ENCODE measurements at regions not wholly inside any gene's neighbourhood (a gene's known extent, or its start where the extent isn't known, plus 50 kb on each side); places are given as distances from the start of the nearest gene placed in this dataset.

DNA sequence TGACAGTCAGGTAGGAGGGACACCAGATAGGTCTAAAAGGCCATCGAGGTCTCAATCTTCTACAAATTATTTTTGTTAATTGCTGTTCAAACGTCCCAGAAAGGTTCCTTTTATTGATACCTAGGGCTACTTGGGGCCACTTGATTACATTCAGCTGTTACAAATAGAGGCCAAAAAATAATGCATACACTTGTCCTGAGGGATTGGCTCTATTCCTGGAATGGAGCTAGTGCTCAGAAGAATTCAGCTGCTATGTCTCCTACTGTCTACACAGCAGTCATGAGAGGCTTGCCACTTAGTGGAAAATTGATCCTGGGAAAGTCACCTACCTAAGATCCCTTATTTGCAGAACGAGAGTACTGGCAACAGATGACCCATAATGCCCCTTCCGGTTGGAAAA lies 498.3 kb downstream of the ADGRL2 start:
- no peaks in the 10 kb centered on the region for H3K4me1 ChIP-seq
- DNase-seq = no peak
- H3K27me3 ChIP-seq = no peaks in the 10 kb centered on the region
- no peak overlapping the region for H3K4me3 ChIP-seq
- intact Hi-C loops (cut with DNase I; ENCODE audit: low total_unique reads) = no loop called here
- TF ChIP-seq, protein P1, sequence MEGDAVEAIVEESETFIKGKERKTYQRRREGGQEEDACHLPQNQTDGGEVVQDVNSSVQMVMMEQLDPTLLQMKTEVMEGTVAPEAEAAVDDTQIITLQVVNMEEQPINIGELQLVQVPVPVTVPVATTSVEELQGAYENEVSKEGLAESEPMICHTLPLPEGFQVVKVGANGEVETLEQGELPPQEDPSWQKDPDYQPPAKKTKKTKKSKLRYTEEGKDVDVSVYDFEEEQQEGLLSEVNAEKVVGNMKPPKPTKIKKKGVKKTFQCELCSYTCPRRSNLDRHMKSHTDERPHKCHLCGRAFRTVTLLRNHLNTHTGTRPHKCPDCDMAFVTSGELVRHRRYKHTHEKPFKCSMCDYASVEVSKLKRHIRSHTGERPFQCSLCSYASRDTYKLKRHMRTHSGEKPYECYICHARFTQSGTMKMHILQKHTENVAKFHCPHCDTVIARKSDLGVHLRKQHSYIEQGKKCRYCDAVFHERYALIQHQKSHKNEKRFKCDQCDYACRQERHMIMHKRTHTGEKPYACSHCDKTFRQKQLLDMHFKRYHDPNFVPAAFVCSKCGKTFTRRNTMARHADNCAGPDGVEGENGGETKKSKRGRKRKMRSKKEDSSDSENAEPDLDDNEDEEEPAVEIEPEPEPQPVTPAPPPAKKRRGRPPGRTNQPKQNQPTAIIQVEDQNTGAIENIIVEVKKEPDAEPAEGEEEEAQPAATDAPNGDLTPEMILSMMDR (IDR thresholded peaks at IDR 0.05) = no peak
- no peak for TF ChIP-seq POLR2A (IDR thresholded peaks at IDR 0.05)
- H3K36me3 ChIP-seq = no peaks in the 10 kb centered on the region
- no peaks in the 10 kb centered on the region for H3K9me3 ChIP-seq
- no peak overlapping the region for H3K27ac ChIP-seq

DNA sequence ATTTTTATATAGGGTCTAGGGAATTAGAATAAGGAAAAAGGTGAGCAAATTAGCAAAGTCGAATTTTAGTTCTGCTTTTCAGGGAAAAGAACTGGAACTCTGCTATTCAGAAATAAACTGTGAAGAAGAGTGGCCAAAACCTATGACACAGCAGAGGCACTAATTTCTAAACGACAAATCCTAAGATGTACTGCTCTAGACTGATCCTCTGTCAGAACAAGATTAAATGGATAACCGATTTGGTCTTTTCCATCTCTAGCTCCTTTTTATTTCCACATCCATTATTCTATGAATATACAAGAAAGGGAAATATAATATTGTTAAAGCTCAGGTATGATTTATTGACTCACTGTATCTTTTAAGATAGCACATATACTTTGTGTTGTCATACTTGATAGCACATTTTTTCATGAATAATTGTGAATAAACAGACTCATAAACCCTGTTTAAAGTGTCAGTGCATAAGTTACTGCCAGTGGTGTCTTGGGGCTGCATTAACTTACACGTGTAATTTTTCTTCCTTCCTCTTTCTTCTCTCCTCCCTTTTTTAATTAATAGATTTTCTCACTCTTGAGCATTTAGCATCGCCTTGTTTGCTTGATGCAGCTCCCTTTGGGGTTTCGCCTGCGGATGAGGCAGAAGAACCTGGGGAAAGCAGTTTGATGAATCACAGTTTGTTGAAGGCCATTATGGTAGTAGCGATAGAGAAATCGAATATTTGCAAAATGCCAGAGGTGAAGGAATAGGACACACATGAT lies 496.6 kb downstream of the ADGRL2 start:
- no peak for TF ChIP-seq POLR2A (IDR thresholded peaks at IDR 0.05)
- TF ChIP-seq, protein P1 (IDR thresholded peaks at IDR 0.05) = no peak
- Histone ChIP-seq H3K27ac (no peak overlapping the region), H3K36me3 (no peaks in the 10 kb centered on the region), H3K9me3 (no peaks in the 10 kb centered on the region), H3K27me3 (no peaks in the 10 kb centered on the region), H3K4me1 (no peaks in the 10 kb centered on the region), H3K4me3 (no peak overlapping the region)
- no peak for DNase-seq
- intact Hi-C loops (cut with DNase I; ENCODE audit: low total_unique reads) = no loop called here

DNA sequence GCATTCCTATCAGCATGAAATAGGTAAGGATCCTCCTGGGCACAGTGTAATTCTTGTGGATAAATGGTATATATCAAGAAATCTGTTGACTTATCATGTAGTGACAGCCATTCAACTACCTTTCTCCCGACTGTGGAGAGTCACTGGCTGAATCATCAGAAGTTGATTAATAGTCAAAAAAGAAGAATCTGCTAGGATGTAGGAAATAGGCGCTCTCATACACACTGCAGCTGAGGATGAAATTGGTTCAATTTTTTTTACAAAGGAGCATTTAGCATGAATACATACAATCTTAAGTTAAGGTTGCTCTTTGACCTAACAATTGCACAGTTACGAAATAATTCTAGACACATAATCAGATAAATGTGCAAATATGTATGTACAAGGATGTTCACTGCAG lies 486.8 kb downstream of the ADGRL2 start:
- Histone ChIP-seq H3K4me1 (no peaks in the 10 kb centered on the region), H3K27me3 (no peaks in the 10 kb centered on the region), H3K27ac (no peak overlapping the region), H3K9me3 (no peaks in the 10 kb centered on the region), H3K36me3 (no peaks in the 10 kb centered on the region), H3K4me3 (no peak overlapping the region)
- no peak for TF ChIP-seq POLR2A (IDR thresholded peaks at IDR 0.05)
- TF ChIP-seq, protein P1 (IDR thresholded peaks at IDR 0.05) = no peak
- intact Hi-C loops (cut with DNase I; ENCODE audit: low total_unique reads) = no loop called here
- no peak for DNase-seq

DNA sequence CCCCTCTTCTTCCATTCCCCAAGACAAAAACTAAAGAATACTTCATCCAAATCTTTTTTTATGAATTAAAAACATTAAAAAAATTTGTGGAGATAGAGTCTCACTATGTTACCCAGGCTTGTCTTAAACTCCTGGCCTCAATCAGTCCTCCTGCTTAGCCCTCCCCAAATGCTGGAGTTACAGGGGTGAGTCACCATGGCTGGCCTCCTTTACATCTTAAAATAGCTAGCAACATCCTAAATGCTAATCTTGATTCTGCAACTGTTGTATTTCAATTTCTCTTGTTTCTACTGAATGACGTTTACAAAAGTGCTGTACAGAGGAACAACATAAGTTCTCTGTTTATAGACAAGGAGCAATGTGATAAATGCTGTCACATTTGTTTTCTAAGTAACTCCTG lies 483.5 kb downstream of the ADGRL2 start:
- no peak overlapping the region for H3K4me3 ChIP-seq

DNA sequence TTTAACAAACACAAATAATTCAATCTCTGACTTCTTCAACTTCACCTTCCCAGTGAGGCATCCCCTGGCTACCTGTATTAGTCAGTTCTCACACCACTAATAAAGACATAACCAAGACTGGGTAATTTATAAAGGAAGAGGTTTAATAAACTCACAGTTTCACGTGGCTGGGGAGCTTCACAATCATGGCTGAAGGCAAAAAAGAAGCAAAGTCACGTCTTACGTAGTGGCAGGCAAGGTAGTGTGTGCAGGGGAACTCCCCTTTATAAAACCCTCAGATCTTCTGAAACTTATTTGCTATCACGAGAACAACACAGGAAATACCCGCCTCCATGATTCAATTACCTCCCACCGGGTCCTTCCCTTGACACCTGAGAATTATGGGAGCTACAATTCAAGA lies 478.5 kb downstream of the ADGRL2 start:
- Histone ChIP-seq H3K4me3 (no peak overlapping the region), H3K9me3 (no peaks in the 10 kb centered on the region), H3K36me3 (no peaks in the 10 kb centered on the region), H3K27me3 (no peaks in the 10 kb centered on the region), H3K27ac (no peak overlapping the region), H3K4me1 (no peaks in the 10 kb centered on the region)
- intact Hi-C loops (cut with DNase I; ENCODE audit: low total_unique reads) = no loop called here
- no peak for DNase-seq
- TF ChIP-seq, protein P1 (IDR thresholded peaks at IDR 0.05) = no peak
- no peak for TF ChIP-seq POLR2A (IDR thresholded peaks at IDR 0.05)

More for the DNA sequence above, 483.5 kb downstream of the ADGRL2 start:
- intact Hi-C loops (cut with DNase I; ENCODE audit: low total_unique reads) = no loop called here
- no peaks in the 10 kb centered on the region for H3K4me1 ChIP-seq
- no peak for DNase-seq
- no peaks in the 10 kb centered on the region for H3K9me3 ChIP-seq
- no peak overlapping the region for H3K27ac ChIP-seq
- no peaks in the 10 kb centered on the region for H3K36me3 ChIP-seq
- TF ChIP-seq, protein P1 (IDR thresholded peaks at IDR 0.05) = no peak
- no peak for TF ChIP-seq POLR2A (IDR thresholded peaks at IDR 0.05)
- no peaks in the 10 kb centered on the region for H3K27me3 ChIP-seq

Measured in uterus (tissue), 3 donors.